OCI-LY7 (cell line): ENCODE measurements at regions not wholly inside any gene's neighbourhood (a gene's known extent, or its start where the extent isn't known, plus 50 kb on each side); places are given as distances from the start of the nearest gene placed in this dataset.

Experiments used
- BruUV-seq: library from RNA; stranded (reverse); fragments of 400-500 nt; replicated peaks from 2 replicates; lab custom pipeline; 2021; lab: Mats Ljungman, UMichigan
- CTCF ChIA-PET: fragments of 300-600 bp; sonication (Branson Sonifier 250); formaldehyde crosslinking; loops from one replicate; lab custom pipeline; 2022; ENCODE audit warnings: antibody characterized with exemption; ENCODE audit not compliant: unreplicated experiment; lab: Charles Lee
- POLR2A ChIA-PET: fragments of 300-600 bp; sonication (Branson Sonifier 250); formaldehyde crosslinking; loops from one replicate; lab custom pipeline; 2022; ENCODE audit warnings: antibody characterized with exemption; lab: Charles Lee
- DNase-seq: peaks from one replicate; pipeline ENCODE4 v3.0.0-alpha.2; 2015; ENCODE audit warnings: low spot score
- H2AFZ ChIP-seq: fragments of 200-600 bp; sonication (generic), shearing (Covaris generic); 2 replicates; pipeline ENCODE4 v1.6.1; 2014; ENCODE audit warnings: mild to moderate bottlenecking, antibody characterized with exemption, low read length, moderate library complexity
- H3K27ac ChIP-seq: fragments of 200-600 bp; sonication (generic); 2 replicates; pipeline ENCODE4 v1.5.1; 2014; ENCODE audit warnings: mixed run types, low read depth, mild to moderate bottlenecking, moderate library complexity, low read length, inconsistent platforms; ENCODE audit not compliant: poor library complexity, severe bottlenecking
- H3K36me3 ChIP-seq: fragments of 200-600 bp; sonication (generic); 2 replicates; pipeline ENCODE4 v1.6.1; 2014; ENCODE audit warnings: mild to moderate bottlenecking, antibody characterized with exemption, low read length, moderate library complexity, mixed read lengths; ENCODE audit not compliant: insufficient read depth
- H3K4me1 ChIP-seq: fragments of 200-600 bp; sonication (generic); 2 replicates; pipeline ENCODE4 v1.5.1; 2014; ENCODE audit warnings: mild to moderate bottlenecking, low read length; ENCODE audit not compliant: insufficient read depth, poor library complexity, severe bottlenecking
- H3K4me2 ChIP-seq: fragments of 200-600 bp; sonication (generic); 2 replicates; pipeline ENCODE4 v1.6.1; 2014; ENCODE audit warnings: mild to moderate bottlenecking, low read length
- H3K4me3 ChIP-seq: fragments of 200-600 bp; sonication (generic); 2 replicates; pipeline ENCODE4 v1.5.1; 2014; ENCODE audit warnings: mild to moderate bottlenecking, low read depth, low read length; ENCODE audit not compliant: poor library complexity, severe bottlenecking
- H3K79me2 ChIP-seq: fragments of 200-600 bp; sonication (generic); 2 replicates; pipeline ENCODE4 v1.6.1; 2016; ENCODE audit warnings: low read depth, mild to moderate bottlenecking, low read length, moderate library complexity, mixed read lengths; ENCODE audit not compliant: insufficient read depth
- H3K9me2 ChIP-seq: fragments of 200-600 bp; sonication (generic); 2 replicates; pipeline ENCODE4 v1.6.1; 2016; ENCODE audit warnings: mild to moderate bottlenecking, low read length, mixed read lengths; ENCODE audit not compliant: insufficient read depth
- H3K9me3 ChIP-seq: fragments of 200-600 bp; sonication (generic); 2 replicates; pipeline ENCODE4 v1.6.1; 2014; ENCODE audit warnings: mild to moderate bottlenecking, mixed run types, low read length, mixed read lengths
- H4K20me1 ChIP-seq: fragments of 200-600 bp; sonication (generic); 2 replicates; pipeline ENCODE4 v1.6.1; 2014; ENCODE audit warnings: mild to moderate bottlenecking, antibody characterized with exemption, low read length, moderate library complexity, mixed read lengths; ENCODE audit not compliant: insufficient read depth
- EZH2phosphoT487 ChIP-seq: fragments of 200-600 bp; sonication (generic); IDR thresholded peaks from 2 replicates; pipeline ENCODE4 v1.6.1; 2018; ENCODE audit warnings: low read depth, borderline replicate concordance, mild to moderate bottlenecking, mixed run types, antibody characterized with exemption, low read length, moderate library complexity, mixed read lengths
- intact Hi-C: fragments of 100-400 bp; cut with micrococcal nuclease; formaldehyde crosslinking; loops from one replicate; pipeline ENCODE4 v1.10.0; 2022; ENCODE audit not compliant: unreplicated experiment
- TF ChIP-seq, protein P1 (sequence below): fragments of 200-600 bp; sonication (generic); conservative IDR thresholded peaks from 2 replicates; pipeline ENCODE4 v1.5.1; 2014; ENCODE audit warnings: mild to moderate bottlenecking, antibody characterized with exemption, low read length, moderate library complexity, mixed read lengths

DNA sequence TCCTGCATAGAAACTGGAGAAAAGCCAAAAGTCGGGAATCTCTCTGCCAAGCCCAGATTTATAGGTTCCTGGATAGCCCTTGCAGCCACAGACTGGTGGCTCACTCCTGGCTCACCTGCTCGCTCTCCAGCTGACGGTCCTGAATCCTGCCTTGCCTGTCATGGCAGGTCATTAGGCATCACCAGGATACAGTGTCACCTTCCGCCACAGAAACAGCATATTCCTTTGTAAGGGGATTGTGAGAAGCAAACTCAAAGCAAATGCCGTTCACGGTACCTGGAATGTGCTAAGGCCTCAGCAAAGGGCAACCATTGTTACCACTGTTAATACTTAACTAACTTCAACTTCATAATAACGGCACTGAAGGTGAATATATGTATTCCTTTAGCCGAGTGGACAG, 57.1 kb upstream of the GPR45 start:
- H3K36me3 ChIP-seq = no peaks in the 10 kb centered on the region
- no peak overlapping the region for H3K4me2 ChIP-seq
- H3K9me3 ChIP-seq = no peaks in the 10 kb centered on the region
- no peak overlapping the region for H3K27ac ChIP-seq
- DNase-seq = no peak
- H3K79me2 ChIP-seq = no peaks in the 10 kb centered on the region
- H3K4me3 ChIP-seq = no peak overlapping the region
- POLR2A ChIA-PET = no interaction called here
- no peak for TF ChIP-seq EZH2phosphoT487
- TF ChIP-seq, protein P1, sequence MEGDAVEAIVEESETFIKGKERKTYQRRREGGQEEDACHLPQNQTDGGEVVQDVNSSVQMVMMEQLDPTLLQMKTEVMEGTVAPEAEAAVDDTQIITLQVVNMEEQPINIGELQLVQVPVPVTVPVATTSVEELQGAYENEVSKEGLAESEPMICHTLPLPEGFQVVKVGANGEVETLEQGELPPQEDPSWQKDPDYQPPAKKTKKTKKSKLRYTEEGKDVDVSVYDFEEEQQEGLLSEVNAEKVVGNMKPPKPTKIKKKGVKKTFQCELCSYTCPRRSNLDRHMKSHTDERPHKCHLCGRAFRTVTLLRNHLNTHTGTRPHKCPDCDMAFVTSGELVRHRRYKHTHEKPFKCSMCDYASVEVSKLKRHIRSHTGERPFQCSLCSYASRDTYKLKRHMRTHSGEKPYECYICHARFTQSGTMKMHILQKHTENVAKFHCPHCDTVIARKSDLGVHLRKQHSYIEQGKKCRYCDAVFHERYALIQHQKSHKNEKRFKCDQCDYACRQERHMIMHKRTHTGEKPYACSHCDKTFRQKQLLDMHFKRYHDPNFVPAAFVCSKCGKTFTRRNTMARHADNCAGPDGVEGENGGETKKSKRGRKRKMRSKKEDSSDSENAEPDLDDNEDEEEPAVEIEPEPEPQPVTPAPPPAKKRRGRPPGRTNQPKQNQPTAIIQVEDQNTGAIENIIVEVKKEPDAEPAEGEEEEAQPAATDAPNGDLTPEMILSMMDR = no peak
- H2AFZ ChIP-seq = no peak overlapping the region
- intact Hi-C loops = no loop called here
- H3K4me1 ChIP-seq = no peaks in the 10 kb centered on the region
- no peaks in the 10 kb centered on the region for H4K20me1 ChIP-seq
- BruUV-seq = no TSS peak
- H3K9me2 ChIP-seq = no peaks in the 10 kb centered on the region
- CTCF ChIA-PET = no interaction called here

DNA sequence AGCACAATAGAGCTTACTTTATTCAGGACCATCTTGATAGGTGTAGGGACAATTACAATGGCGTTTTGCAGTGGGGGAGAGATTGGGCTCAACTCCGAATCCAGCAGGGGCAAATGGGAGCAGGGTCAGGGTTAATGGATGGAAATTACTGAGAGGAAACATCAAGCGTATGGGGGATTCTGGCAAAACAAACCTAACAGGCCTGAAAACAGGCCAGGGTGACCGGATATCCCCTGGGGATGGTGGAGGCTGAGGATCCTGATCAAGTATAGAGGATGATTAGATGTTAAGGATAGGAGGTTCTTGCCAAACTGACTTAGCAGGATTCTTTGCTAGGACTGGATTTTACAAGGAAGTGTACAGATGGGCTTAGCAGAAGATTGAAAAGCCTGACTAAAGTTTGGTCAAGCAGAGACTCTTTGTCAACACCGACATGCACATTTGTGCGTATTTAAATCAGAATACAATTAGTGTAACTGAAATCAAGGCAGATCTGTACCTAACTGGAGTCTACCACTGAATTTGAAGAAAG, 54.5 kb upstream of the GPR45 start:
- Histone ChIP-seq H2AFZ (no peak overlapping the region), H3K9me2 (no peaks in the 10 kb centered on the region), H3K4me3 (no peak overlapping the region), H3K9me3 (no peaks in the 10 kb centered on the region), H3K4me1 (no peaks in the 10 kb centered on the region), H4K20me1 (no peaks in the 10 kb centered on the region), H3K79me2 (no peaks in the 10 kb centered on the region), H3K4me2 (no peak overlapping the region), H3K27ac (no peak overlapping the region), H3K36me3 (no peaks in the 10 kb centered on the region)
- POLR2A ChIA-PET = interaction anchor here (0.8 kb wide), 1 partner anchor 21 kb away, joined by 4 read pairs; no protein-coding TSS in a partner anchor
- intact Hi-C loops = no loop called here
- DNase-seq = no peak
- CTCF ChIA-PET = no interaction called here
- no peak for TF ChIP-seq EZH2phosphoT487
- TF ChIP-seq, protein P1 = no peak
- no TSS peak for BruUV-seq

DNA sequence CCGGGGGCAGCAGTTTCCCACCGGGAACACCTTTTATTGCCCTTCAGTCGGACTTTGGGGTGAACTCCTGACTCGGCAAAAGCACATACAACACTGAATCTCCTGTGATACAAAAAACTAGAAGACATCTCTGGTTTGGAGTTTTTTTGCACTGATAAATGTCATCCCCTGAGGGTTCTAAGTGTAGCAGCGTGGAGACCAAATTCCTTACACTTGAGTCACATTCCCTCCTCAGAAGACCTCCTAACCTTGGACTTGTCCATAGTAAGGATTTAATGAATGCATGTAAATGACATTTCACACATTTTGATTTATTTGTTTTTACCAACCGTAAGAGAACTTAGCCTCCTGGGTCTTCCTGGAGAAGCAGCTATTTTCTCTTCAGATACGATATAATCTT, 54.0 kb upstream of the GPR45 start:
- Histone ChIP-seq H3K4me2 (no peak overlapping the region), H3K4me1 (no peaks in the 10 kb centered on the region), H3K9me2 (no peaks in the 10 kb centered on the region), H3K4me3 (no peak overlapping the region), H4K20me1 (no peaks in the 10 kb centered on the region), H2AFZ (no peak overlapping the region), H3K36me3 (no peaks in the 10 kb centered on the region), H3K27ac (no peak overlapping the region), H3K79me2 (no peaks in the 10 kb centered on the region), H3K9me3 (no peaks in the 10 kb centered on the region)
- intact Hi-C loops = no loop called here
- POLR2A ChIA-PET = interaction anchor here (0.6 to 1.1 kb wide), 2 partner anchors 9 to 44 kb away, joined by 3 to 5 read pairs; no protein-coding TSS in a partner anchor
- BruUV-seq = no TSS peak
- TF ChIP-seq, protein P1 = no peak
- no peak for TF ChIP-seq EZH2phosphoT487
- CTCF ChIA-PET = no interaction called here
- no peak for DNase-seq
